OCI-LY1 (cell line): ENCODE measurements at regions not wholly inside any gene's neighbourhood (a gene's known extent, or its start where the extent isn't known, plus 50 kb on each side); places are given as distances from the start of the nearest gene placed in this dataset.

Source experiments
- CTCF ChIP-seq: fragments of 200-600 bp; sonication (generic), shearing (Covaris generic); IDR thresholded peaks from 2 replicates; pipeline ENCODE4 v1.5.1; 2017; ENCODE audit warnings: mild to moderate bottlenecking, antibody characterized with exemption, low read length, moderate library complexity, mixed read lengths
- EZH2 ChIP-seq: fragments of 200-600 bp; sonication (generic), shearing (Covaris generic); IDR thresholded peaks from 2 replicates; pipeline ENCODE4 v1.8.0; 2017; ENCODE audit warnings: borderline replicate concordance, mixed run types, mild to moderate bottlenecking, antibody characterized with exemption, low read length, moderate library complexity, mixed read lengths

- no peak for TF ChIP-seq EZH2
- no peak for TF ChIP-seq CTCF
Observed at GRCh38 chr2:238986491-238987351, 138.8 kb downstream of the TWIST2 start.
